Effector CD8-positive, alpha-beta T cell (primary cell): ENCODE measurements at regions not wholly inside any gene's neighbourhood (a gene's known extent, or its start where the extent isn't known, plus 50 kb on each side); places are given as distances from the start of the nearest gene placed in this dataset.

Source experiments
- DNase-seq: peaks from one replicate; lab custom pipeline; 2025; lab: John Stamatoyannopoulos, UW

- DNase-seq, result no peak
These were observed 168.6 kb downstream of the TRIM33 start for GRCh38 chr1:114342376-114342775.

DNA sequence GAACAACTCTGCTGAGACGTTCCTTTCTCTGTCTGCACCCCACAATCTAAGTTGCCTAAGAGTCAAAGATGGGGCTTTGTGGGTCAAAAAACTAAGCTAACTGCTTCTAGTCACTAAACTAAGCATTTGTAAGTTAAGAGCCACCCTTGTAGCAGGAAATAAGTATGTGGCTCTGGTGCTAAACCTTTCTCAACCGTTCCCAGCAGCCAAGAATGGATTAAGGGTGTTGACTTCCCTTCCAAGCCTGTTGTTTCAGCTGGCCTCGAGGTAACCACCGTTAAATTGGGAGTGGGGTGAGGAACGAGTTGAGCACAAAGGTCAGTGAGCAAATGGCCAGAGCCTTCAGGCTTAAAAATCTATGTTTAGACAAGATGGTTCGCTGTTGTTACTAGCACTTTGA is 169.1 kb downstream of the TRIM33 start:
- DNase-seq, result no peak

GRCh38 chr1:114341299-114341698 is 169.7 kb downstream of the TRIM33 start:
- no peak for DNase-seq

- DNase-seq, result no peak
These were observed 170.1 kb downstream of the TRIM33 start for GRCh38 chr1:114340892-114341291.

DNA sequence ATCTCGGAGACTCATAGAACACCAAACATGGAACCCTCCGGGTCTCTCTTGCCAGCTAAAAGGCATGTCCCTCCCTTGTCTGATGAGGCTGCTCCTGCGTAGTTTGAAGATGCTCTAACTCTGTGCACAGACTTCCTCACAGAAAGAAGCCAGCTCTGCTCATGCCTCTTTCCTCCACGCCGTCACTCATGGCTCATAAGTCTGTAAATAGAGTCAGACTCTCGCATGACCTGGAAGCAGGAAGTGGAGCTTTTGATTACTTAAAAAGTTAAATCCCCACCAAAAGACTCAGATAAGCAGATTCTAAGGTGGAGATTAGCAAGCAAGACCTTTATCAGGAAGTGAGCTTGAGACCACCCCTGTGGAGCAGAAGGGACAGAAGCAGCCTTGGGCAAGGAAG is 171.6 kb downstream of the TRIM33 start:
- no peak for DNase-seq

- no peak for DNase-seq
These were observed 172.7 kb downstream of the TRIM33 start for GRCh38 chr1:114338191-114338890.

DNA sequence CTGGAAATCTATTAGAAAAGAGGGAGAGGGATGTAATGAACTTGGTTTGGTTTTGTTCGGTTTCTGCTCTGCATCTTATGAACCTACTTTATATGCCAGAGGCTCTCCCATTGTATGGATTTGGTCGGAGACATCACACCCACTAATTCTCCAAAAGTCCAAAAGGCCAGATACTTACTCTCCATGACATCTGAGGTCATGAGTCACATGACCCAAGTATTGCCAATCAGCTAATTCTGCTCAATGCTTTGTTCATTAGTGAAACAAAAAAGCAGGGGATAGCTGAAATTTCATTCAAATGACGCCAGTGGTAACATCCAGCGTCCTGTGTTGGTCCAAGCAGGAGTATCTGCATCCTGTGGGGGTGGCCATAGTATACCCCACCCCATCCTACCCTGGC is 173.6 kb downstream of the TRIM33 start:
- no peak for DNase-seq

DNA sequence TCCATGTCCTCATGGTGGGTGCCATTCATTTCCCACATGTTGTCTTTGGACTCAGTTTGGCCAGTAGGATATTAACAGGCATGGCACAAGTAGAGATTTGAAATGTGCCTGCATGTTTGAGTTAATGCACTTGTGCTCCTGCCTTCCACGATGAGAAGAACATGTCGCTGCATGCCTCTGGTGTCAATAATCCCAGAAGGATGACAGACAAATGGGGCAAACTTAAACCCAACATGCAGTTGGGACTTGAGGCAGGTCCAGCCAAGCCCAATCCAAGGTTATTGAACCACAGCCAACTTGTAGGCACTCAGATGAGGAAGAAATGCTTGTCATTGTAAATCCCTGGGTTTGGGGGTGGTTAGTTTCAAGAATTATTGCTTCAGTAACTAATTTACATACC is 174.6 kb downstream of the TRIM33 start:
- no peak for DNase-seq

DNA sequence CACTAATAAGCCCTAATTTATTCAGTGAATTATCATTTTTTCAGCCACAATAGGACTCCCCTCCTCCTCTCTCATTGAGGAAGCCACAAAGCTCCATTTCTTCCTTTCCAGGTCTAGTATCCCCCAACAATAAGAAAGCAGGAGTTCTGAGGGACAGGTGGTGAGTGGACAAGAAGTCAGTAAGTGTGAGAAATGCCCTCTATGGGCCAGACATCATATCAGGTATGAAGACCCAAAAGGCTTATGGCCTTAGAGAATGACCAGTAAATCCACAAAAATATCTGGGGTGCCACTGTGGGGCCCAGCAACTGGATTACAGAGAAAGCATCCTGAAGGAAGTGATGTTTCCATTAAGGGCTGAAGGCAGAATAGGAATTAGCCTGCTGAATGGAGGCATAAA is 175.7 kb downstream of the TRIM33 start:
- DNase-seq, result no peak

DNA sequence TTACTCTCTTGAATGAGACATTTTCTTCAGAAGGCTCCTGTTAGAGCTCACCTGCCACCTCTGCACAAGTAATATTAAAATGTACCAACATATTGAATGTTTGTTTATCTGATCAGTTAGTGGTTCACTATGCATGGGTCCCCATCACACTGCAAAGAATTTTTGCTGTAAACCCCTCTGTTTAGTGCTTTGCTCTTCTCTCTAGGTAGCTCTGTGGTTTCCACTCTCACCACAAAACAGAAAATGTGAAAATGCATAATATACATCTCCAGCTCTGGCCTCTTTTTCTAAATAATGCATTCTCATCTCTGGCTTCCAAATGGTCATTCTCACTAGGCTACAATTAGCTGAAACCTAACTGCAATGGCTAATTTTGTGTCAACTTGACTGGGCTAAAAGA is 176.7 kb downstream of the TRIM33 start:
- no peak for DNase-seq

DNA sequence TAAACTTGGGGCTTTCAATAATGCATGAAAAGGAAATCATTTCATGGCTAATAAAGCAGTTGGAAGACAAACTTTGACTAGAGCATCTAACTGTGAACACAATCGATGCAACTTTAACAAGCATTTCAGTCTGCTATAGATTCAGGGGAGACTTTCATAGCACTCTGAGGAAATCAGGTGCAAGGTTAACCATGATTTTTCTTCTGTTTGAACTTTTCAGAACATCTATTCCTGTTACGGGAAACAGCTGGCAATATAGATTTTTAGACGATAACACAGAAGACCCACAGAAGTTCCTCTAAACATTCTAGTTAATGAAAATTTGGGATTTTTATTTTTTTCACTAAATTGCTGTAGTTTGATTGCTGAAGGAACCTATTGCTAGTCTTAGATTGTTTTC is 177.3 kb downstream of the TRIM33 start:
- no peak for DNase-seq

DNA sequence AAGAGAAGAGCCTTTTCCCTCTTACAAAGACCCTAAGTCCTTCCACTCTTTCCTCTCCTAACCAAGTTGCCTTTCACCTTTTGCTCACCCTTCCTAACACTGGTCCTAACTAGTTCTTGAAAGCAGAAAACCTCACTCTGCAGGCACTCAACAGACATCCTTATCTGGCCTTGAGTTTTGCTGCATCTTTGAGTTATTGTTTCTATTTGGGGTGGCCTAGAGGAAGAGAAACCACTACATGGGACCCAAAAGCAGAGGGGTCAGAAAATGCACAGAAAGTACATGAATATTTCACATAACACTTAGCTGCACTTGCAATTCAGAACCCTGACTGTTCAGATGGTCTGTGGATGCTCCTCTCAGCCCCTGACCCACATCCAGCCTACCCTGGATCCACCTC is 178.3 kb upstream of the SYT6 start:
- DNase-seq, result no peak

GRCh38 chr1:114330451-114330983 is 176.8 kb upstream of the SYT6 start:
- no peak for DNase-seq

GRCh38 chr1:114328361-114328904 is 174.8 kb upstream of the SYT6 start:
- no peak for DNase-seq

- DNase-seq, result no peak
These were observed 170.9 kb upstream of the SYT6 start for GRCh38 chr1:114324662-114324965.

- no peak for DNase-seq
These were observed 170.4 kb upstream of the SYT6 start for GRCh38 chr1:114323959-114324661.

DNA sequence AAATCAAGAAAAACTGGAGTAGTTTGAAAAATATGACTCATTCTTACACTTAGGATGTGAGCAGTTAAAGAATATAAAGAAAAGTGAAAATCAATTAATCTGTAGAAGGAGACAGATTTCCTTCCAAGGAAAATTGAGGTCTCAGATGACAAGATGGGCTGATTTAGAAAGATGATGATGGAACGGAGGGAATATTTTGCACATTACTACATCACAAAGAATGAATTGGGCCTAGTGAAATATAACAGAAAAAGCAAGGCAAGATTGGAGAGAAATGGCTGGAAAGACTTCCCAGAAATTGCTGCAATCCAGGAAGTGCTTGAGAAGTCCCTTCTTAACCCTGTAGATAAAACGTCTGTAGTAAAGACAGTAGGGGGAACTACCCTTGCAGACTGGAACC is 169.1 kb upstream of the SYT6 start:
- DNase-seq, result no peak

GRCh38 chr1:114322207-114322606 is 168.5 kb upstream of the SYT6 start:
- DNase-seq, result no peak

- DNase-seq, result no peak
These were observed 166.9 kb upstream of the SYT6 start for GRCh38 chr1:114320586-114320985.

- DNase-seq, result no peak
These were observed 165.7 kb upstream of the SYT6 start for GRCh38 chr1:114319418-114319817.

DNA sequence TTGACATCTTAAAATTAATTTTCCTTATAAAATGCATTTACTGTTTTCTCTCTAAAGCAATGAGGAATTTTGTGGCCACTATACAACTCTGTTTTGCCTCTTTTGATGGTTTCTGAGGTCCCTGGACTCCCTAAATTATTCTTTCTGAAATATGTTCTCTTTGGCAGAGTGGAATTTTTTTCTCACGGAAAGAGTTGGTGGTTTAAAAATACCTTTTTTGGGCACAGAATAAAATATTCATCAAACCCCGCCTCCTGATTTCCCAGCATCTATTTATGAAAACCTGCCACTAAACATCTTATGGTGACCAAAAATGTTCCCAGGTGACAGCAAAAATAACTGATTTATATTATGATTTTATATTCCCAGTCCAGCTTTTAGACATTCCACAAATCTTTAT is 165.3 kb upstream of the SYT6 start:
- no peak for DNase-seq

GRCh38 chr1:114316204-114316603 is 162.5 kb upstream of the SYT6 start:
- no peak for DNase-seq

GRCh38 chr1:114315631-114316030 is 162.0 kb upstream of the SYT6 start:
- DNase-seq, result no peak
